NB4 (cell line): ENCODE measurements at regions not wholly inside any gene's neighbourhood (a gene's known extent, or its start where the extent isn't known, plus 50 kb on each side); places are given as distances from the start of the nearest gene placed in this dataset.
"Not testable (repeated sequence)": the region's sequence is repeated elsewhere in the genome, so short reads cannot be mapped to it uniquely, and the experiment has no call there.

ENCODE experiments used
- DNase-seq: peaks from one replicate; pipeline ENCODE4 v3.0.0; 2010; ENCODE audit warnings: low read depth
- H3K4me3 ChIP-seq: one replicate; pipeline ENCODE4 v1.5.1; 2011; ENCODE audit warnings: mild to moderate bottlenecking, low read depth, low read length, moderate library complexity
- MYC ChIP-seq: IDR thresholded peaks from 2 replicates; pipeline ENCODE4 v1.6.1; 2011; ENCODE audit warnings: low read depth, low read length
- POLR2A ChIP-seq: IDR thresholded peaks from 2 replicates; pipeline ENCODE4 v1.6.1; 2011; ENCODE audit warnings: mild to moderate bottlenecking; ENCODE audit not compliant: insufficient read length; ENCODE audit errors: extremely low read depth
- TF ChIP-seq, protein P1 (sequence below): IDR thresholded peaks from one replicate; pipeline ENCODE4 v1.5.1; 2012; ENCODE audit warnings: low read depth, low read length
- TF ChIP-seq, protein P2 (sequence below): IDR thresholded peaks from 2 replicates; pipeline ENCODE4 v1.6.1; 2011; ENCODE audit warnings: low read depth, low read length

DNA sequence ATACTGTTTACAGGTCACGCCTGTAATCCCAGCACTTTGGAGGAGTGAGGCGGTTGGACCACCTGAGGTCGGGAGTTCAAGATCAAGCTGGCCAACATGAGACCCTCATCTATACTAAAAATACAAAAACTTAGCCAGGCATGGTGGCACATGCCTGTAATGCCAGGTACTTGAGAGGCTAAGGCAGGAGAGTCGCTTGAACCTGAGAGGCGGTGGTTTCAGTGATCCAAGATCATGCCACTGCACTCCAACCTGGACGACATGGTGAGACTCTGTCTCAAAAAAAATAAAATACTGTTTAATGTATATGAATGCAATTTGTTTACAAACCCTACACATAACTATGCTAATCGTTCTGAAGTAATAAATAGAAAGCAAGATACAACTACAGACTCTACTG lies 102.4 kb downstream of the ZNF486 start:
- TF ChIP-seq POLR2A (no peak), MYC (no peak)
- TF ChIP-seq, protein P1, sequence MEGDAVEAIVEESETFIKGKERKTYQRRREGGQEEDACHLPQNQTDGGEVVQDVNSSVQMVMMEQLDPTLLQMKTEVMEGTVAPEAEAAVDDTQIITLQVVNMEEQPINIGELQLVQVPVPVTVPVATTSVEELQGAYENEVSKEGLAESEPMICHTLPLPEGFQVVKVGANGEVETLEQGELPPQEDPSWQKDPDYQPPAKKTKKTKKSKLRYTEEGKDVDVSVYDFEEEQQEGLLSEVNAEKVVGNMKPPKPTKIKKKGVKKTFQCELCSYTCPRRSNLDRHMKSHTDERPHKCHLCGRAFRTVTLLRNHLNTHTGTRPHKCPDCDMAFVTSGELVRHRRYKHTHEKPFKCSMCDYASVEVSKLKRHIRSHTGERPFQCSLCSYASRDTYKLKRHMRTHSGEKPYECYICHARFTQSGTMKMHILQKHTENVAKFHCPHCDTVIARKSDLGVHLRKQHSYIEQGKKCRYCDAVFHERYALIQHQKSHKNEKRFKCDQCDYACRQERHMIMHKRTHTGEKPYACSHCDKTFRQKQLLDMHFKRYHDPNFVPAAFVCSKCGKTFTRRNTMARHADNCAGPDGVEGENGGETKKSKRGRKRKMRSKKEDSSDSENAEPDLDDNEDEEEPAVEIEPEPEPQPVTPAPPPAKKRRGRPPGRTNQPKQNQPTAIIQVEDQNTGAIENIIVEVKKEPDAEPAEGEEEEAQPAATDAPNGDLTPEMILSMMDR, result no peak
- TF ChIP-seq, protein P2, sequence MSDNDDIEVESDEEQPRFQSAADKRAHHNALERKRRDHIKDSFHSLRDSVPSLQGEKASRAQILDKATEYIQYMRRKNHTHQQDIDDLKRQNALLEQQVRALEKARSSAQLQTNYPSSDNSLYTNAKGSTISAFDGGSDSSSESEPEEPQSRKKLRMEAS, result no peak
- H3K4me3 ChIP-seq, result no peak overlapping the region

DNA sequence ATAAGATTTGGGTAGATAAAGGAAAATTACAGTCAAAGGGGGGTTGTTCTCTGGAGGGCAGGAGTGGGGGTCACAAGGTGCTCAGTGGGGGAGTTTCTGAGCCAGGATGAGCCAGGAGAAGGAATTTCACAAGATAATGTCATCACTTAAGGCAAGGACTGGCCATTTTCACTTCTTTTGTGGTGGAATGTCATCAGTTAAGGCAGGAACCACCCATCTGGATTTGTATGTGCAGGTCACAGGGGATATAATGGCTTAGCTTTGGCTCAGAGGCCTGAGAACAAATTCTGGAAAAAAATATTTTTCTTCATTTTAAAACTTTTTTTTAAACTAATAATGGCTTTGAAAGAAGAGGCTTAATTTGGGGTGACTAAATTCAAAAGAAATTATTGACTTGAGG lies 94.5 kb downstream of the ZNF486 start:
- not testable (repeated sequence) for H3K4me3 ChIP-seq, DNase-seq

More for the DNA sequence above, 102.4 kb downstream of the ZNF486 start:
- no peak for DNase-seq

DNA sequence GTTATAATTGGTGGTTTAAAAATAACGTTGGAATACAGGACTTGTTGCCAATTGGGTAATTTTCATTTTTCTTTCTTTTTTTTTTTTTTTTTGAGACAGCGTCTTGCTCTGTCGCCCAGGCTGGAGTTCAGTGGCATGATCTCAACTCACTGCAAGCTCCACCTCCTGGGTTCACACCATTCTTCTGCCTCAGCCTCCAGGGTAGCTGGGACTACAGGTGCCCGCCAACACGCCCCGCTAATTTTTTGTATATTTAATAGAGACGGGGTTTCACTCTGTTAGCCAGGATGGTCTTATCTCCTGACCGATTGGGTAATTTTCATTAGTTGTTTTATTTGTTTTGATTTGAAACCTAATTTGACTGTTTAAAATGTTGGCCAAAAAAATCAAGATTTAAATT lies 93.7 kb downstream of the ZNF486 start:
- DNase-seq, H3K4me3 ChIP-seq: not testable (repeated sequence)

DNA sequence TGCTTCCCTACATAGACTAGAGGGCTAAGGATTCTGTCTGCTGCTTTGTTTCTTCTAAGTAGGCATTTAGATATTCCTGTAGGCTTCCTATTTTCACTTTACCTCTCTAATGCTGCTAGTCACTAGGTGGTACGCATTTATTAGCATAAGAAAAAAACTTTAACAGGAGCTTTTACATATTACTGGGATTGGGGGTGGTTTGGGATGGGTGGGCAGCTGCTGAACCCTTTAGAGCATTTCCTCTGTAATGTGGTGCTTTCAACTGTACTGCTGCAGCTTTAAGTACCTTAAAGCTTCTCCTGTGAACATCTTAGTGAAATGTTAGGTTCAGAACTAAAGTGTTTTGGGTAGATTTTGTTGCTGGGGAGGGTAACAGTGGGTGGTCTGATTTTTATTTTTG lies 92.6 kb downstream of the ZNF486 start:
- TF ChIP-seq POLR2A (no peak), MYC (no peak)
- TF ChIP-seq, protein P1, result no peak
- TF ChIP-seq, protein P2, result no peak
- no peak overlapping the region for H3K4me3 ChIP-seq
- no peak for DNase-seq

DNA sequence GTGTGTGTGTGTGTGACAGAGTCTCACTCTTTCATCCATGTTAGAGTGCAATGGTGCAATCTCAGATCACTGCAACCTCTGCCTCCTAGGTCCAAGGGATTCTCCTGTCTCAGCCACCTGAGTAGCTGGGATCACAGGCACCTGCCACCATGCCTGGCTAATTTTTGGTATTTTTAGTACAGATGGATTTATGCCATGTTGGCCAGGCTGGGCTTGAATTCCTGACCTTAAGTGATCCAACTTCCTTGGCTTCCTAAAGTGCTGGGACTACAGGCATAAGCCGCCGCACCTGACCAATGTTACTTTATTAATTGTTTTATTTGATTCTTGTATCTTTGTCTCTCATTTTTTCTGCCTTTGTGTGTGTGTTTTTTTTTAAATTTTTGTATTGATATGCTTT lies 89.6 kb downstream of the ZNF486 start:
- TF ChIP-seq MYC (no peak), POLR2A (no peak)
- TF ChIP-seq, protein P2, result no peak
- TF ChIP-seq, protein P1, result no peak
- no peak for DNase-seq
- H3K4me3 ChIP-seq, result no peak overlapping the region

DNA sequence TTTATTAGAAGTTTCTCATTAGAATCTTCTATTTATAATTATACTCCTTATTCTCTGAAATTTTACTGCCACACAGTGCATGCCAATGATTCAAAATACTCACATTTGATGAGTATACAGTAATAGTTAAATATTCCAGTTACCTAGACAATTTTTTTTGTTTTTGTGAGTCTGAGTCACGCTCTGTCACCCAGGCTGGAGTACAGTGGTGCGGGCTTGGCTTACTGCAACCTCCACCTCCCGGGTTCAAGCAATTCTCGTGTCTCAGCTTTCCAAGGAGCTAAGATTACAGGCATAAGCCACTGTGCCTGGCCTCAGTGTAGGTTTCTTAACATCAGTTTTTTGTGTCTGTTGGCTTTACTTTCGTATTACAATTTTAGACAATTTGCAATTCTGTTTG lies 87.1 kb downstream of the ZNF486 start:
- TF ChIP-seq, protein P1, result no peak
- TF ChIP-seq, protein P2, result no peak
- TF ChIP-seq MYC (no peak), POLR2A (no peak)
- DNase-seq, result no peak
- H3K4me3 ChIP-seq, result no peak overlapping the region

DNA sequence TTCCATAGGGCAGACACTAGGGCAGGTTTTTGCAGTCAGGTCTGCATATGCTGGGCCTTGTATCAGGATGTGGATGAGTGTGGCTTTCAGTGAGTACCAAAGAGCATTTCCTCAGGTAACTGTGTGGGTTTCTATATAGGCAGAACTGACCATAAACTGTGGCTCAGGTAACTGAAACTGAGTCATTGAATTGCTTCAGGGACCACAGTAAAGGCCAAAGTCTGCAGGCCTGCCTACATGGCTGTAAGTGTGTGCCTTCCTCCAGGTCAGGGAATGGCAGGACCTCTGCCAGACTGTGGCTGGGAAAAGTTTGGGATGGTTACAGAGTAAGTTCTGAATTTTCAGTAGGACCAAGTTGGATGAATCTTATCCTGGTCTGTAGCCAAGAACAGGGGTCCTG lies 85.6 kb downstream of the ZNF486 start:
- no peak for TF ChIP-seq POLR2A
- TF ChIP-seq, protein P2, result no peak
- TF ChIP-seq, protein P1, result no peak

More for the DNA sequence above, 85.6 kb downstream of the ZNF486 start:
- no peak overlapping the region for H3K4me3 ChIP-seq
- DNase-seq, result no peak
